Small intestine (tissue), 7 donors: ENCODE measurements at regions not wholly inside any gene's neighbourhood (a gene's known extent, or its start where the extent isn't known, plus 50 kb on each side); places are given as distances from the start of the nearest gene placed in this dataset.
"Not testable (repeated sequence)": the region's sequence is repeated elsewhere in the genome, so short reads cannot be mapped to it uniquely, and the experiment has no call there.

Source experiments
- DNase-seq, 2 donors: peaks; one replicate each; pipeline versions ENCODE4 v3.0.0 to v3.0.0-alpha.2; 2013
- FAIRE-seq: peaks from 2 replicates; lab custom pipeline; 2012; peaks lifted over from hg19 to GRCh38; lab: Jason Lieb, UNC
- H3K27ac ChIP-seq, 3 donors: one replicate each; pipeline ENCODE4 v1.5.1; 2013; ENCODE audit warnings: low read length in 2 of 3, mild to moderate bottlenecking in 2 of 3, control low read depth in 1 of 3, inconsistent platforms in 1 of 3, low read depth in 1 of 3, moderate library complexity in 1 of 3
- H3K27me3 ChIP-seq, 3 donors: one replicate each; pipeline ENCODE4 v1.6.1; 2013; ENCODE audit warnings: low read length in 3 of 3, inconsistent platforms in 1 of 3; ENCODE audit not compliant: control insufficient read depth in 3 of 3, insufficient read depth in 3 of 3
- H3K36me3 ChIP-seq, 3 donors: one replicate each; pipeline ENCODE4 v1.6.1; 2013; ENCODE audit warnings: low read length in 3 of 3, inconsistent platforms in 1 of 3, low read depth in 1 of 3, mild to moderate bottlenecking in 1 of 3, moderate library complexity in 1 of 3; ENCODE audit not compliant: control insufficient read depth in 3 of 3, insufficient read depth in 2 of 3
- H3K4me1 ChIP-seq, 3 donors: one replicate each; pipeline ENCODE4 v1.6.1; 2013; ENCODE audit warnings: low read length in 2 of 3, inconsistent platforms in 1 of 3, low read depth in 1 of 3, mild to moderate bottlenecking in 1 of 3, moderate library complexity in 1 of 3; ENCODE audit not compliant: control insufficient read depth in 3 of 3, insufficient read depth in 2 of 3
- H3K4me3 ChIP-seq, 3 donors: one replicate each; pipeline ENCODE4 v1.5.1; 2013; ENCODE audit warnings: low read length in 3 of 3, control low read depth in 1 of 3, inconsistent platforms in 1 of 3, low read depth in 1 of 3, mild to moderate bottlenecking in 1 of 3, moderate library complexity in 1 of 3
- H3K9me3 ChIP-seq, 2 donors: one replicate each; pipeline ENCODE4 v1.6.1; 2013; ENCODE audit warnings: low read depth in 1 of 2, low read length in 1 of 2; ENCODE audit not compliant: control insufficient read depth in 2 of 2, insufficient read depth in 1 of 2
- WGBS, 3 donors: extraction: QIAGEN DNeasy Blood & Tissue Kit; methylation state at CpG; one replicate each; pipeline ENCODE4 v1.1.7; 2013; 5-methylcytosine and 5-hydroxymethylcytosine counted together
- donor health status: healthy with polysubstance abuse.
- donor health status: control.
- donor health status: control.
- donor health status: Bipolar disorder and iron deficiency.
- donor health status: healthy.

DNA sequence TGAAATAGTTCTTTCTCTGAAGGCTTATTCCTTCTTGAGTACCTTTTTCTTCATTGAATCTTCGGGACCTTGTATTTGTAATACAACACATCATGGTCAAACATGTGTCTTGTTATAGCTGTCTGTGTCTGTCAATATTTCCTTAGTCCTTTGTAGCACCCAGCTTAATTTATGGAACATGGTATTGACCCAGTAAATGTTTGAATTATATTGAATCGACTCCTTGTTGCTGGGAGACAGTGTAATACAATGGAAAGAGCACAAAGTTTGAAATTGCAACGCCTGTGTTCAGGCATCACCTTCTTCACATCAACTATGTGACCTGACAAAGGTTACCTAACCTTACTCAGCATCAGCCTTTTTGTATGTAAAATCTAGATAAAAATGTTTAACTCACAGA, 267.2 kb upstream of the CYRIA start:
- FAIRE-seq, result no peak
- H3K4me3 ChIP-seq, result no peak overlapping the region
- DNase-seq, result no peak
- H3K4me1 ChIP-seq, result no peaks in the 10 kb centered on the region
- H3K9me3 ChIP-seq, result no peaks in the 10 kb centered on the region
- H3K27me3 ChIP-seq, result no peaks in the 10 kb centered on the region
- no peaks in the 10 kb centered on the region for H3K36me3 ChIP-seq
- no peak overlapping the region for H3K27ac ChIP-seq
- WGBS, 3 donors, result 34 to 62% (median 39%) methylated on average over 3 of the region's 3 CpGs

DNA sequence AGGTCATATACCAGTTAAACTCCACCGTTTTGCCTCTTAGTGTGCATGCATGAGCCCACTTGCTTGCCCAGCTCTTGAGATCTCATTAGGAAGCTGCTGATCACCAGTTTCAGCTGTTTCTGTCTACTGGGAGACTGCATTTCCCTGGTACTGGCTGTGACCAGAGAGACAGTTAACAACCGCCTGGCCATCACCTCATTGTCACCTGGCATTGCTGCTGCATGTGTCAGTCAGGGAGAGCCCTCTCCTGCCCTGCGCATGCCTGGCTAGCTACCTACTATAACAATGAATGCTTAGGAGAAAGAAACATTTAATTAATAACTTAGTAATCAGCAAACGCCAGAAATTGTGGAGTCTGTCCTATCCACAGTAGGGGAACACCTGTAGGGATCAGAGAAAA, 265.8 kb upstream of the CYRIA start:
- Histone ChIP-seq H3K4me1 (no peaks in the 10 kb centered on the region), H3K27ac (no peak overlapping the region), H3K4me3 (no peak overlapping the region), H3K36me3 (no peaks in the 10 kb centered on the region), H3K27me3 (no peaks in the 10 kb centered on the region), H3K9me3 (no peaks in the 10 kb centered on the region)
- DNase-seq, result no peak
- no peak for FAIRE-seq
- 59 to 76% (median 61%) methylated on average over 4 of the region's 4 CpGs for WGBS, 3 donors

DNA sequence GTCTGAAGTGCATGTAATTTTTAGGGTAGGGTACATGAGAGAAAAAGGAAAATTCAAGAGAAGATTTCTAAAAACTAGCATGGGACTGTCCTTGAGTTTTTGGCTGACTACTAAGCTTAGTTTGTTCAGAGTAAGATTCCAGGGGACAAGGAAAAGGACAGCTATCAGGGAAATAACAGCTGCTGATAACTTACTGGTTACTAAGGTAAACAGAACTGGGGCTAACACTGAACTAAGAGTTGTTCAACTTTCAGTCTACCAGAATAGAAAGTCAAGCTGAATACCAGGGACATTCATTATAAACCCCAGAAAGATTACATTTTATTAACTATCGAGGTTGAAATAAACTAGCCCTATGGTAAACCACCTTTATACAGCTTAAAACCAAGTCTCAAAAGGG, 261.8 kb upstream of the CYRIA start:
- H3K27me3 ChIP-seq, result no peaks in the 10 kb centered on the region
- H3K36me3 ChIP-seq, result no peaks in the 10 kb centered on the region
- no peak overlapping the region for H3K4me3 ChIP-seq
- no peak for FAIRE-seq
- 45 to 85% (median 83%) methylated on average over 1 of the region's 1 CpG for WGBS, 3 donors
- no peak for DNase-seq
- no peaks in the 10 kb centered on the region for H3K4me1 ChIP-seq
- no peak overlapping the region for H3K27ac ChIP-seq
- H3K9me3 ChIP-seq, result no peaks in the 10 kb centered on the region

DNA sequence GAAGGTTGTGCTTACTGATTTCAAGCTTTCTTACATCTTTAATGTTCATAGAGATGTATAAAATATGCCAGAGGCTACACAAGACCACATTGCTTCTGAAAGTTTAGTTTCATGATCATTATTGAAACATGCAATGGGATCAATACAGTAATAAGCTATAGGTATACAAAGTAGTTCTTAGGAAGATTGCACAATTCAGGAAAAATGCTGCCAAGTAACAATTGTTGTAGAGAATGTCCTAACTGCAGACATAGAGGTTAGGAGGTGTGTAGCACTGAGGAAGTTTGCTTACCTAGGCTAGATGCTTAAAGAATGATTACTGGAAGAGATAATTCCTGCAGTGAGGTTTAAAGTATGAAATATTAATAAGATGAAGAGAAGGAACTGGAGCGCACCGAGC, 259.5 kb upstream of the CYRIA start:
- no peaks in the 10 kb centered on the region for H3K36me3 ChIP-seq
- no peaks in the 10 kb centered on the region for H3K9me3 ChIP-seq
- DNase-seq (no peak), FAIRE-seq (no peak)
- H3K4me3 ChIP-seq, result no peak overlapping the region
- H3K4me1 ChIP-seq, result no peaks in the 10 kb centered on the region
- 92 to 96% (median 92%) methylated on average over 2 of the region's 2 CpGs for WGBS, 3 donors
- no peak overlapping the region for H3K27ac ChIP-seq
- H3K27me3 ChIP-seq, result no peaks in the 10 kb centered on the region

DNA sequence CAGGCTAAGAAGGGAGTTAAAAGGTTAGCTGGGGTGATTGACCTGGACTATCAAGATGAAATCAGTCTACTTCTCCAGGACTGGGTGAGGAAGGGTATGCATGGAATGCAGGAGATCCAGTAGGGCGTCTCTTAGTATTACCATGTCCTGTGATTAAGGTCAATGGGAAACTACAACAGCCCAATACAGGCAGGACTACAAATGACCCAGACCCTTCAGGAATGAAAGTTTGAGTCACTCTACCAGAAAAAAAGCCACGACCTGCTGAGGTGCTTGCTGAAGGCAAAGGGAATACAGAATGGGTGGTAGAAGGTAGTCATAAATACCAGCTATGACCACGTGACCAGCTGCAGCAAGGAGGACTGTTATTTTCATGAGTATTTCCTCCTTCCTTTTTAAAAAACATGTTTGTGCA, 249.7 kb upstream of the CYRIA start:
- H3K4me3 ChIP-seq, H3K4me1 ChIP-seq, H3K36me3 ChIP-seq, H3K27me3 ChIP-seq, H3K9me3 ChIP-seq, H3K27ac ChIP-seq, DNase-seq, FAIRE-seq: not testable (repeated sequence)
- 32 to 70% (median 48%) methylated on average over 3 of the region's 3 CpGs for WGBS, 3 donors

DNA sequence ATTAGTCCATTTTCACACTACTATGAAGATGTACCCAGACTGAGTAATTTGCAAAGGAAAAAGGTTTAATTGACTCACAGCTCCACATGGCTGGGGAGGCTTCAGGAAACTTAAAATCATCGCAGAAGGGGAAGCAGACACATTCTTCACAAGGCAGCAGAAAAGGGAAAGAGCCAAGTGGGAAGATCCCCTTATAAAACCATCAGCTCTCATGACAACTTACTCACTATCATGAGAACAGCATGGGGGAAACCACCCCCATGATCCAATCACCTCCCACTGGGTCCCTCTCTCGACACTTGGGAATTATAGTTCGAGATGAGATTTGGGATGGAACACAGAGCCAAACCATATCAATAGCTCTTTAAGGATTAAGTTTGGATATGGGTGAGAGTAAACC, 246.1 kb upstream of the CYRIA start:
- WGBS, 3 donors, result 67 to 86% (median 70%) methylated on average over 3 of the region's 3 CpGs
- no peak overlapping the region for H3K4me3 ChIP-seq
- H3K27me3 ChIP-seq, result no peaks in the 10 kb centered on the region
- H3K27ac ChIP-seq, result no peak overlapping the region
- DNase-seq (no peak), FAIRE-seq (no peak)
- no peaks in the 10 kb centered on the region for H3K4me1 ChIP-seq
- no peaks in the 10 kb centered on the region for H3K9me3 ChIP-seq
- no peaks in the 10 kb centered on the region for H3K36me3 ChIP-seq

DNA sequence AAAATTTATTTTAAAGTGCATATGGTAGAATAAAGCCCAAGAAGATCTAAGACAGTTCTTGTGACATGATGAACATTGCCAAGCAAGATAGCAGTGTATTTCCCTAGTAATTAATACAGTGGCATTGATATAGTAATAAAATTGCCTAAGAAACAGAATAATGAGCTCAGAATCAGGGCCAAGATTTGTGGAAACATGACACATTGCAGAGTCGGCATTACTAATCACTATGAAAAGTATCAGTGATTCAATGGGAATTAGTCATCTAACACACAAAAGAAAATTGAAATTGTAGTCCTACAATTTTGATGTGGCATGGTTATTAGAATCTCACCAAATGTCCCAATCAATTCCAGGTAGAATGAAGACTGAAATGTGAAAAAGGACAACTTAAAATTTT, 243.0 kb upstream of the CYRIA start:
- WGBS, 3 donors, result 76 to 87% (median 84%) methylated on average over 1 of the region's 1 CpG
- Histone ChIP-seq H3K27me3 (no peaks in the 10 kb centered on the region), H3K4me3 (no peak overlapping the region), H3K4me1 (no peaks in the 10 kb centered on the region), H3K36me3 (no peaks in the 10 kb centered on the region), H3K27ac (no peak overlapping the region), H3K9me3 (no peaks in the 10 kb centered on the region)
- DNase-seq, result no peak
- no peak for FAIRE-seq

DNA sequence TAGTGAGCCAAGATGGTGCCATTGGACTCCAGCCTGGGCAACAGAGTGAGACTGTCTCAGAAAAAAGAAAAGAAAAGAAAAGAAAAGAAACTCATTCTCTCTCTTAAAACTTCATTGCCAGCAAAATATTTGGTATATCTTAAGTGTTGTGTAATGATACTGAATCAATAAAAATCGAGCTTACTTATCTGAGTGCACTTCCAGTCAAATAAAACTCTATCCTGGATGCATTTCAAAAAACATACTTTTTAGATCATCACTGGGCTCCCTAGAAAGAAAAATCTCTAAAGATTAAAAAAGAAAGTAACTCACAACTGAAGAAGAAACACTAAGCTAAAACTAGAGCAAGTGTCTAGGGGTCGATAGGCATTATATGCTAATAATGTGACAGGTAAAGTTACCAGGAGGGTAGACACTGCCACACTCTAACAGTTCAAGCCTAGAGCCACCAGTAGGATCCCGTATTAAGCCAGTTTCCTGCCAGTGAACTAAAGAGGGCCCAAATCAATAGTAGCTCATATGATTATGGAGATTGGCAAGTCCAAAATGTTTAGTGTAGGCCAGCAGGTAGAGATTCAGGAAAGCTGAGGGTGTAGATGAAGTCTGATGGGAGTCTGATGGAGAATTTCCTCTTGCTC, 242.1 kb upstream of the CYRIA start:
- 57 to 72% (median 63%) methylated on average over 3 of the region's 3 CpGs for WGBS, 3 donors
- Histone ChIP-seq H3K27me3 (no peaks in the 10 kb centered on the region), H3K4me3 (no peak overlapping the region), H3K4me1 (no peaks in the 10 kb centered on the region), H3K27ac (no peak overlapping the region), H3K9me3 (no peaks in the 10 kb centered on the region), H3K36me3 (no peaks in the 10 kb centered on the region)
- no peak for FAIRE-seq
- no peak for DNase-seq

DNA sequence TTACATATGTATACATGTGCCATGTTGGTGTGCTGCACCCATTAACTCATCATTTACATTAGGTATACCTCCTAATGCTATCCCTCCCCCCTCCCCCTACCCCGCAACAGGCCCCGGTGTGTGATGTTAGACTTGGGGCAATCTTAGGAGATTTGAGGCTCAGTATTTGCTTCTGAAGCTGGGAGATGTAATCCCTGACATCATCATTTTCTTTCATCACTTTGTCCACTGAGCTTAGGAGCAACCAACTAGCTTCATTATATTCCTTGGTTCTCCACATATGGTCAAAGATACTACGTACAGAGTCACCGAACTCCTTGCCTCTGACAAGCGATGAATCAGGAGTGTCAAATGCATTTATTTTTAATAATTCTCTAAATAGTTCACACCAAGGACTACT, 239.7 kb upstream of the CYRIA start:
- WGBS, 3 donors, result 92 to 97% (median 93%) methylated on average over 5 of the region's 5 CpGs
- H3K36me3 ChIP-seq, FAIRE-seq, H3K9me3 ChIP-seq, H3K4me1 ChIP-seq, DNase-seq, H3K27me3 ChIP-seq, H3K4me3 ChIP-seq, H3K27ac ChIP-seq: not testable (repeated sequence)
